Activated CD4-positive, CD25-positive, alpha-beta regulatory T cell (primary cell): ENCODE measurements at regions not wholly inside any gene's neighbourhood (a gene's known extent, or its start where the extent isn't known, plus 50 kb on each side); places are given as distances from the start of the nearest gene placed in this dataset.
"Not testable (repeated sequence)": the region's sequence is repeated elsewhere in the genome, so short reads cannot be mapped to it uniquely, and the experiment has no call there.

Experiments used
- DNase-seq, 4 experiments: peaks; one replicate each; lab custom pipeline; 2025; lab: John Stamatoyannopoulos, UW

DNA sequence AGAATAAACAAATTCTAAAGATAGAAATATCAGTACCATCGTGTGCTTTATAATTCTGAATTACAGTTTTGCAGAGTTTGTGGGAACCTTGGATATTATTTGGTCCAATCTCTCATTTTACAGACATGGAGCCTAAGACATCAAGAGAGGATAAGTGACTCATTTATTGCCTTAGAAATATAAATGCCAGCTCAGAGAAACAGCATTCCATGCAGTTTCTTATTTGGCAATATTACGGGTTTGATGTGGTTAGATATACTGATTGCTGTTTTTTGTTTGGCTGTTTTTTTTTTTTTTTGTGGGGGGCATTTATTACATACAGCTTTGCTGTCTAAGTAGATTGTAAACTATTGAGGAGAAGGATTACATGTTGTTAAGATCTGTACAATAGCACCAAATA lies 1241.1 kb upstream of the LRRTM1 start:
- no peak for DNase-seq

DNA sequence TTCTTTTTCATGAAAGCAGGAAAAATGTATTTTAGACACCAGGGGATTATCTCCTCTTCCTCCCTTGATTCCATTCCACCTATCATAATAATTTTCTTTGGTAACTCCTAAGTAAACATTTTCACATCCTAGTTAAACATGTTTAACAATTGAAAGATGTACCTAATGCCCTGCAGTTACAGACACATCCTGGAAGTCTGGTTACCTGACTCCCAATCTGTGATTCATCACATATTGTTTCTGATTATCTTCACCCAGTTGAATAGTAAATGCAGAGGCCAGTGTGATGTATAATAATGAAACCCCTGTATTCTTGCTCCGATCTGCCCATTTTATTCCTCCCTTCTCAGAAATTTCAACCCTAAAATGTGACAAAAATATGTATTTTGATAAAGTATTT lies 1237.6 kb upstream of the LRRTM1 start:
- DNase-seq, result no peak

DNA sequence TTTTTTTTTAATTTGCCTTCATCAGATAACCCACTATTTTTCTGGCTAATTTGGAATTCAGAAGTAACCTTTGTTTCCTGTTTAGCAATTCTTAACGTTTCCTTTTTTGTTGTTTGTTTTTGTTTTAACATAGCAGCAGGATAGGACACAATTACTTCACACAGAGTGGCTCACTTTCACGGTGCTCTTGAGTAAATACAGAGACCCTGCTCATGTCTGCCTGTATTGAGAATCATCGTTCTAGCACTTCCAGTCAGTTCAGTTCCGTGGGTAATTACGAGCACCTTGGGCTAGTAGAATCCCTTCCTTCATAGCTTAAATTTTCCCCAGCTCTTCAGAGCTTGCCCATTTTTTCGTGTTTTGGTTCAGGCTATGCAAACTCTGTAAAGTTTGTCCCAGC lies 1225.4 kb upstream of the LRRTM1 start:
- no peak for DNase-seq

DNA sequence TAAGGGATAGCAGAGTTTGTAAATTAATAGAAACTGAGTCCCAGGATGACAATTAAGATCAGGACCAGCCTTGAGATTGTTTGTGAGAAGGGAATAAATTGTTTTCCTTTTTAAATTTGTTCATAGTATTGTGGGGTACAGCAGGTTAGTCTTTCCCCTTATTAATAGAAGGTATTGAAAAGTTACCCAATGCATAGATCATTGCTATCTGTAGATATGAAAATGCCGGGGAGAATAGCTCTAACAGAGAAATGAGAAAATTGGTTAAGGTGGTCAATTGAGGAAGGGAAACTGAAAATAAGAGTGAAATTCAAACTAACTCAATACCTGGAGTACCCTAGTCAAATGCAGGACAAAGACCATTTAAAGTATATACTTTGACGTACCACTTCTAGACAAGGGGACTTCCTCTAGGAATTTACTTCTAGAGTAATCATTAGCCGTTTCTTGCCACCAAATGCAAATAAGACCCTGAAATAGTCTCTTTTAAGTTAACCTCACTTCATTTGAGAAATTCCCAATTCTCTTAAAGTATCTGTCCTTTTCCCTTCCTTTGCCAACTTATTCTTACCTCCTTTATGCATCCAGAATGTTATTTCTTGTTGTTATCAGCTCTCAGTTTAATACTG lies 1224.4 kb upstream of the LRRTM1 start:
- DNase-seq, result no peak

DNA sequence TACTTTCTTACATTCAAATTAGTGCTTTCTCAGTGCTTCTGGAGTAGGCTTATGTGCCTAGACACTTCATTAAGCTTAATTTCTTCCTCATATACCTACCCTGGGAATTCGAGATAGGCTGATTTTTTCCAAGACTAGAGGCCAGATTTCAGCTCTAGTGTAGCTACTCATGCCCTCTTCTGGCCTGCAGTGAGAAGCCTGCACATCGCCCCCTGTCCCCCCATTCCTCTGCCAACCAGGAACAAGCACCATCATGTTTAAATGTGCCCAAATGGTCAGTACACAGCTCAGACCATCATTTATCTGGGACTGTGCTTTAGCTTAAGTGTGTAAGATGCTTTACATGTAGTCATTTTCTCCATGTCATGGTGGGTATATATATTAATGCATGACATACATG lies 1218.8 kb upstream of the LRRTM1 start:
- DNase-seq, result no peak

DNA sequence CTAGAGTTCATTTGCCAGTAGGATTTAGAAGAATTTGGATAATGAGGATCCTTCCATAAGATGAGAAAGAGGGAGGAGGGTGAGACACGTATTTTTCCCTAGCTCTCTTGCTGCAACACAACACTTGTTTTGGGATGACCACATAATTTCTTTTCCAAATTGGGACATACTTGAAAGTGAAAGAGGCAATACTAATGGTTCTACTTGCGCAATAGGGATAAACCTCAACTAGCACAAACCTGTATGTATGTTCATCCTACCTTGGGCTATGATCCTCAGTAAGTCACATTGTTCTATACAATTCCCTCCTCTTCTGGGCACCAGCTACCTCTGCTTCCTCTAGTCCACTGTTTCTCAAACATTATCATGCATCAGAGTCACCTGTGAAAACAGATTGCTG lies 1208.8 kb upstream of the LRRTM1 start:
- no peak for DNase-seq

DNA sequence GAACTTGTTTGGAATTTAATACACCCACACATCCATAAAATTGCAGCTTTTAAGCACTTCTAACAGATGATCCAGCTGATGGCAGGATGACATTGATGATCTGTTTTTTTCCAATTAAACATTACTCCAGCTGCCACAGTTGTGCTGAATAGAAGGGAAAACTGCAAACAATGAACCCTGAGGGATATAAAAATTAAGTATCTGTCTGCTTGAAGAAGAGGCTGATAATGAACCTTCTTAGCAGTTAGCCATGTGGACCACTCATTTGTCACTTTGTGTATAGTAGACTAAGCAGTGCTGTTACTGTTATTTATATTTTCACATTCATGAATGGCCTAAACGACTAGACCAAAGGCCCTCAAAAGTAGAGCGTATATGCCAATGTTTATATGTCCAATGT lies 1201.0 kb upstream of the LRRTM1 start:
- no peak for DNase-seq

DNA sequence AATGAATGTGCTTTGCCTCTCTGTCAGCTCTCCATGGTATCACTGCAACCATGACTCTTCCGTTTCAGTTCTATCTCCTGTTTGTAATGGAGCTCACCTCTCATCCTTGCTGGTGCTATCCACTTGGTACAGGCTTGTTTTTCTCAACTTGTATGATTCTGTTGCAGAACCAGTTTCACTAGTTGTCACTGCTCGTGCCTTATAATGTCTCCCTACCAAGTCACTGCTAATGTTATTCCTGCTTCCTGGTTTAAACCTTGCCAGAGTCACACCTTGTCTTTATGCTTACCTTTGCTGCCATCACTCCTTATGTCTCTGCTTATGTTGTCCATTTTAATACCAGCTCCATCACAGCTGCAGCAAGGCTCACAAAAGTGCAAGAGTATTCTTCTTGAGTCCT lies 1191.0 kb upstream of the LRRTM1 start:
- no peak for DNase-seq

DNA sequence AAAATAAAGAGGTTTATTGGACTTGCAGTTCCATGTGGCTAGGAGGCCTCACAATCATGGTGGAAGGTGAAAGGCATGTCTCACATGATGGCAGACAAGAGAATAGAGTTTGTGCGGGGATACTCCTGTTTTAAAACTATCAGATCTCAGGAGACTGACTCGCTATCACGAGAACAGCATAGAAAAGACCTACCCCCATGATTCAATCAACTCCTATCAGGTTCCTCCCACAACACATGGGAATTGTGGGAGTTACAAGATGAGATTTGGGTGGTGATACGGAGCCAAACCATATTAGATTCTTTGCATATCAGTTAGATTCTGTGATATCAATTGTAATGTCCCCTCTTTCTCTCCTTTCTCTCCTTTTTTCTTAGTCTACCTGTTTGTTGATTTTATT lies 1178.7 kb upstream of the LRRTM1 start:
- DNase-seq, result no peak

DNA sequence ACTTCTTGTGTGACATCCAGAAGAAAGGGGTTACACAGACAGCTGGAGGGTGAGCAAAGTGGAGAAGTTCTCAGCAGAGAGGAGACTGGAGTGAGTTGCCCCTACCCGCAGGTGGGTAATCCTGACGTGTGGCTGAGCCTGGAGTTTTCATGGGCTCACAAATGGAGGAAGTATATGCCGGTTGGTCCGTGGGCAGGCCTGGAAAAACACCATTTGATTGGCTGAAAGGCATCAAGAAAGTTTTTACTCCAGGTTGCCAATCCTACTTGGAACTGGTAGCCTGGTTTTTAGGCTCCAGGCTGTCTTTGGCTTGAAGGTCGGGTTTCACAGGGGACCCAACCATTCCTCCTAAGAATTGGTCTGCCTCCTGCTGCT lies 1177.4 kb upstream of the LRRTM1 start:
- DNase-seq, result no peak

DNA sequence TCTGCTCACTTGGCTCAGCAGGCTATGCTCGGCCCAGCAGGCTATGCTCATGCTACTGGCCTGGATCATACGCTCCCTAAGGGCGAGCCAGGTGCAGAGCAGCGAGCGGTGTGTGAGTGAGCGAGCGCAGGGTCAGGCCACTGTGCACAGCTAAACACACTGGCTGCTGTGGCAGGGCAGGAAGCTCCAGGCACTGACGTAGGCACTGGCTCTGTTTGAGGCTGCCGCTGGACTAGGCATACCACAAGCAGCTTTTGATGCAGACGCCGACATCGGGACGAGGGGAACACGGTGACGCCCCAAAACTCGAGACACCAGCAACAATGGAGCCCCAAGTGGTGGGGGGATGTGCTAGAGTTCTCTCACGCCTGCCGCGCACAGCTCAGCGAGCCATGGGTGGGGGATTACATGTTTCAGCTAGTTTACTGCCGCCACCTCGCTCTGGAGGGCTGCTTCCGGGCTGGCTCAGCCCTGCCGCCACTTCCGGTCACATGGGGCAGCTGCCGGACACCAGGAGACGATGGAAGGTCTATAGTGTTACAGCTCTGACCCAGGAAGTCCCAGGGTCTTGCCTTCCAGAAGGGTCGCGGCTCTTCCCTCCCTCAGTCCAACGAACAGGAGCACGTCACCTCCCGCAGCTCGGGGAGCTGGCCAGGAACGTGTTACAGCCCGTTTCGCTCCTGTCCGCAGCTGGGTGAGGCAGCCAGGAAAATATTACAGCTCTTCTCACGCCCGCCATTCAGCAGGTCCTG lies 1176.9 kb upstream of the LRRTM1 start:
- no peak for DNase-seq

DNA sequence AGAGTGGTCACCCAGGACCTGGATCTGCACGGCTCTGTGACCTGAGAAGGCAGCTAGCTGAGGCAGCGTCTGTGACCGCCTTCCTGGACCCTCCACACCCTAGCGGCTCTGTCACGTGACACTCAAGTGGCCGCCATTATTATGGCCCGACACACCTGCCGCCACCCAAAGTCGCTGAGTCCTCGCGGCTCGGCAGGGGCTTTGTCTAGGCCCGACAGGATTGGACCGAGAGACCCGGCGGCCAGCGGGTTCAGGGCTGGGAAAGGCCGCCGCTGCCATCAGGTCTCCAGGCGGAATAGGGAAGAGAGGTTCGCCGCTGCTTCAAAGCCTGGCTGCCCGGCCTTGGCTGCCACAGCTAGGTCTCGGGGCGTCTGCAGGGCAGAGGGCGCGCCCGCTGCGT lies 1162.5 kb upstream of the LRRTM1 start:
- no peak for DNase-seq

DNA sequence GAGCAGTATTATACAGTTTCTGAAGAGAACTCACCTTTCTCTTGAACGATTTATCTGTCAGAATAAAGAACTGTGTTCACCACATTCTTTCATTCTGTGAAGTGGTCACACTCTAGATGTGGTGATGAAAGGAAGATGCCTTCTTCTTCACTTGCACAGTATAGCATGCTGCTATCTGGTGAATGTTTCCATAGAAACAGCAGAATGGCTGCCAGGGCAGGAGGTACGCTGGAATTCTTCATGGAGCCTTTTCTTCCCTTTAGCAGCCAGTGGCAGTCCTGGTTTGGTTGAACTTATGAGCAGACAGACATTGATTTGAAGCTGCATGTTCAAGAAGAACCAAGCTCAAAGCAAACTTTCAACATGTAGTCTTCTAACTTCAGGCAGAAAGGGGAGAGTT lies 1157.9 kb upstream of the LRRTM1 start:
- no peak for DNase-seq

DNA sequence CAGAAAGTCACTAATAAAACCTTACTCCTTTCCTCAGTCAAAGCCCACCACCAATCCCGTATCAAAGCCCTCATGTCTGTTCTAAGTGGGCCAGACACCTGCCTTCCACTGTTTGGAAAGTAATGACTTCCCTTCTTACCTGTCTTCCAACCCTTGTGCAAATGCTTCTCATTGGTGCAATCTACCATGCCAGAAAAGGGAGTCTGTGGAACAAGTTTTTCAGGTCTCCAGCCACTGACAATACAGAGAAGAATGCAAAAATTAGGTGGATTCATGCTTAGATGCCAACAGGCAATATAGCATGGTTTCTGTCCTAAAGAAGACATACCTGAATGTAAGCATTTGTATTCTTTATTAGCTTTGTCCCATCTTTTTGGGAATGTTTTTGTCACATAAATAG lies 1140.6 kb upstream of the LRRTM1 start:
- no peak for DNase-seq

DNA sequence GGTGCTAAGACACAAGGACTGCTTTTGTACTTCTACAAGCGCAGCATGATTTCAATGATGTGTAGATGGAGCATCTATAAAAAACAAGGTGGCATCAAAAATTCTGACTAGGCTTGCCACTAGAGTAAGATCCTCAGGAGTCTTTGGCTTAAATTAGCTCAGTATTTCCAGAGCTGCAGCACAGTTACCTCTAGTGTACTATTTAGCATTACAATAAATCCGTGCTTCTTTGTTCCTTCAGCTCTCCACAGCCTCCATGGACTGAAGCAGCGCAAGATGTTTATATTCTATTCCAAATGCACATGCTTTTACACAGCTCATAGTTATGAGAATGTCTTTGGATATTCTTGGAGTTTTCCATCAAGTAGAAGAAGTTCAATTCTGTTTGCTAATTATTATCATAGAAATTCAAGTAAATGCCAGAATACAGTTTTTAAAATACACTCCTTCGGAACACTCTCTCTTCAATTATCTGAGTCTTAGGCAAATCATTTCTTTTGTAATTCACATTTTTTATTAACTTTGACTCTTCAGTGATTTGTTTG lies 1133.0 kb upstream of the LRRTM1 start:
- no peak for DNase-seq

DNA sequence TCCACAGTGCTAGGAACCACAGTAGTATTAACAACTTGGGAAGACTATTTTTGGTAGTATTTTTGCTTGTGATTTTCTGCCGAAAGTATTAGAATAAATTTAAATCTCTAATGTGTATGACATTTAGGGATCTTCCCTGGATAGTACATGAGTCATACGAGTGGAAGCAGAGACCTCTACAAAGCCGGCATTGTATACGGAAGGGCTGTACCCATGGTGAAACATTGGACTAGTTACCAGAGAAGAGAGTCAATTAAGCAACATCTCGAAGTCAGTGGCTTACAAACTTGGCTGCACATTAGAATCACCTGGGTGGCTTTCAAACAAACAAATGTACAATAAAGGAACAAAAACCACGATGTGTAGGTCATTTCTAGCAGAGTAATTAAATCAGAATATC lies 1131.7 kb upstream of the LRRTM1 start:
- DNase-seq, result no peak

DNA sequence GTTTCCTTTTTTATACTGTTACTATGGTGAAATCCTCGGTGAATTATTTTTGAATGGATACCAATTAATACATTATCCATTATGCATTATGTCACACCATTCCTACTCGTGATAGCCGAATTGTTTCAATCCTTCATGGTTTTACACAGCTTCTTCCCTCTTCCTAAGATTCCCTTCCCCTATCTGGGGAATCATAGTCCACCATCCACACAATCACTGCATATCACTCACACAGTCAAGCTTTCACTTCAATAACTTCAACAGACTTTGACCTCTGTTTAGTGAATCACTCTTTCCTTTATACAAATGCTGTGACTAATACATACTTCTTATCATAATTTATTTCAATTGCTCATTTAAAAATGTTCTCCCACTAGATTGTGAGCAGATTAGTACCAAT lies 1108.1 kb upstream of the LRRTM1 start:
- no peak for DNase-seq

DNA sequence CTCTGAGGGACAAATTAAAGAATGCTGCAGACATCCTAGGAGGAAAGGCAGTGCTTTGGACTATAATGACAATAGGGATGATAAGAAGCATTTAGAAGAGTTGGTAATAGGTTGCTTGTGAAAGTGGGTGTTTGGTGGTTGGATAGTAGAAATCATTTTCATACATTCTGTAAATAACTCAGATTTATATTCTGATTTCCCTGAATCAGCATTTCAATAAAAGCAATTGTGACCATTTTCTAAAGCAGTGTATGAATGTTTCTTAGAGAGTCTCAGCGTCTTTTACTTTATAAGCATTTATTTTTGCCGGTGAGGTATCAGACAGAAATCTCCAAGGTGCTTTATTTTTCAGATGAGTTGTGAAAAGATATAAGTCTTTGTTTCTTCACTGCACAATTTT lies 1099.0 kb upstream of the LRRTM1 start:
- no peak for DNase-seq

DNA sequence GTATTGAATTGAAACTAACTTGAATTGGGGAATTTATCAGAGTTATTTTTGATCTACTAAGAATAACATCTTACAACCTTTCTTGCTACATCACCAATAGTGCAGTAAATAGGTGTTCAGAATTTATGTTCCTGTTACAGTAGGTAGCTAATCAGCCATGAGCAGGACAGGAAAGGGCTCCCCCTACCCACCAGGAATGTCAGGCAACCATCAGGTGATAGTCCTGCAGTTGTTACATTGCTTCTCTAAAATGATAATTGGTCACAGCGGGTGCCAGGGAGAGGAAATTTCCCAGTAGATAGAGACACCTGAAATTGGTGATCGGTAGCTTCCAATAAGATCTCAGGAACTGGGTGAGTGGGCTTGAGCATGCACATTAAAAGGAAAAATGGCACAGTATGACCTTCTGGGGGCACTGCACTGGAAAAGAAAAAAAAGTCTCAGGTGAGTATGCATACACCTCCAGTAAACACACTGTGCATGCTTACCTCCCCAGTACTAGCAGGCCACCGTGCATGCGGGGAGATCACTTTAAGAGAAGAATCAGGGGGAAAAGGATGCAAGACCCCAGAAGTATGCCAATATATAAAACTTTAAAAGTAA lies 1092.0 kb upstream of the LRRTM1 start:
- DNase-seq, result no peak

DNA sequence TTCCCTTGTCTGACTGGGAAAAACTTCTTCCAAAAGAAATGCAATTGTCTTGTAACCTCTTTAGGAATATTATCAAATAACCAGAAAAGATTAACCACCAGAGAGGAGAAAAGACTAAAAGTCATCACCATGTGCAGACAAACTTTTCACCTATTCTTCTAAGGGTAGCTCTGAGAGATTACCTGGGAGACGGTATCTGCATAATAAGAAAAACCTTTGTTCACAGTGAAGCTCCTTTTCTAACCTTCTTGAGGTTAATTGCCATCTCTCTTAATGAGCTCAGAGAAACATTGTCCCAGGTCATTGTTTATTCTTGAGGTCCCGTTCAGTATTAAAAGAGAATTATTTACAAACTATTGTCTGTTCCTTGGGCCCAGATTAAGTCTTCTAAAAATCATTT lies 1091.2 kb upstream of the LRRTM1 start:
- no peak for DNase-seq

DNA sequence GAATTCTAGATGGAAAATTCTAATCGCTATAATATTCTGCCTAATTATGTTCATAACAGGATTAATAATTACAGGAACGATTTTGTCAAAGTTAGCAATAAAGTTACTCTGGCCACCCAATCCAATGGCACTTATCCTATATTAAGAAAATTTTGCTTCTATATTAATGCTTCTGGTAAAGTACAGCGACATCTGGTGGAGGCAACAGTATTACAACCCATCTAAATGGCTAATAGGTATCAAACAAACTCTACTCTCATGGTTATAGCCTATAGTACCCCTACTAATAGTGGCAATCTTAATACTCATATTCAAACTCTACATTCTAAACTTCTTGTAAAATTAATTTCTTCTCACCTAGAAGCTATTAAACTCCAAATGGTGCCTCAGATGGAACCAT lies 1084.7 kb upstream of the LRRTM1 start:
- DNase-seq, result no peak

DNA sequence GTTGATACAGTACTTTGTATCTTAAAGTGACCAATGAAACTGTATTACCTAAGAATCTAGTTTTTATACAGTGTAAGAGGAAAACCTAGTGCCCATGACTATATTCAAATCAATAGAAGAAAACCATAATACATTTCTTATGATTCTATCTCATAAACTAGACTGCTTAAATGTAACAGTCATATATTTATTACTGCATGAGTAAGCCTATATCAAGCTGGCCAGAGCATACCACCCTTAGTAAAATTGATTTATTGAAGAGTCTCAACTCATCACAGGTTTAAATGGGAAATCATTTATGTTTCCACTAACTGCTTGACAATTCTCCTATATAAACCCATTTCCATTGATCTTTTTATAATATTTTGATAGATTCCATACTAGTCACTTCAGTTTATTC lies 1059.2 kb upstream of the LRRTM1 start:
- no peak for DNase-seq

DNA sequence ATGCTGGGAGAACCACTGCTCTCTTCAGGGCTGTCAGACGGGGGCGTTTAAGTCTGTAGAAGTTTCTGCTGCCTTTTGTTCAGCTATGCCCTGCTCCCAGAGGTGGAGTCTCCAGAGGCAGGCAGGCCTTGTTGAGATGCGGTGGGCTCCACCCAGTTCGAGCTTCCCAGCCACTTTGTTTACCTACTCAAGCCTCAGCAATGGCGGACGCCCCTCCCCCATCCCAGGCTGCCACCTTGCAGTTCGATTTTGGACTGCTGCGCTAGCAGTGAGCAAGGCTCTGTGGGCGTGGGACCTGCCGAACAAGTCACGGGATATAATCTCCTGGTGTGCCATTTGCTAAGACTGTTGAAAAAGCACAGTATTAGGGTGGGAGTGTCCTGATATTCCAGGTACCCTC lies 1057.9 kb upstream of the LRRTM1 start:
- not testable (repeated sequence) for DNase-seq

DNA sequence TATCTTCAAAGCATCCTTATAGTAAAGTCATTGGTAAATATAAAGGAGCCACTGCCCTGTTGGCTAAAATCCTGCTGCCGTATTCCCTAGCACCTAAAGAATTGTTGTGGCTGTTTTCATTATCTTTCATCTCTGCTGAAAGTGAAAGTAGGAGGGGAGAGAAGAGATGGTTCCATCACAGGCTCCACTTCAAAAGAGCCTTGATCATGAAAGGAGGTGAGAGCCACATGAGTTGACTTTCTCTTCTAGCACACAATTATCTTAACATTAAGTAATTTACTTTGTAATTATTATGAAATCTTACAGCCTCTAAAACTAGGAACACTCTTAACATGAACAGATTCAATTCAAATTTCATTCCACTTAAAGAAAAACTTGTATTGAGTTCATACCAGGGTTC lies 1050.9 kb upstream of the LRRTM1 start:
- no peak for DNase-seq
